NCI-H187 treated with DMSO at 0.1 percent for 48 hours (cell line): ENCODE measurements at regions not wholly inside any gene's neighbourhood (a gene's known extent, or its start where the extent isn't known, plus 50 kb on each side); places are given as distances from the start of the nearest gene placed in this dataset.
"Not testable (repeated sequence)": the region's sequence is repeated elsewhere in the genome, so short reads cannot be mapped to it uniquely, and the experiment has no call there.

Experiments
- DNase-seq: peaks from one replicate; lab custom pipeline; 2025; lab: John Stamatoyannopoulos, UW

DNA sequence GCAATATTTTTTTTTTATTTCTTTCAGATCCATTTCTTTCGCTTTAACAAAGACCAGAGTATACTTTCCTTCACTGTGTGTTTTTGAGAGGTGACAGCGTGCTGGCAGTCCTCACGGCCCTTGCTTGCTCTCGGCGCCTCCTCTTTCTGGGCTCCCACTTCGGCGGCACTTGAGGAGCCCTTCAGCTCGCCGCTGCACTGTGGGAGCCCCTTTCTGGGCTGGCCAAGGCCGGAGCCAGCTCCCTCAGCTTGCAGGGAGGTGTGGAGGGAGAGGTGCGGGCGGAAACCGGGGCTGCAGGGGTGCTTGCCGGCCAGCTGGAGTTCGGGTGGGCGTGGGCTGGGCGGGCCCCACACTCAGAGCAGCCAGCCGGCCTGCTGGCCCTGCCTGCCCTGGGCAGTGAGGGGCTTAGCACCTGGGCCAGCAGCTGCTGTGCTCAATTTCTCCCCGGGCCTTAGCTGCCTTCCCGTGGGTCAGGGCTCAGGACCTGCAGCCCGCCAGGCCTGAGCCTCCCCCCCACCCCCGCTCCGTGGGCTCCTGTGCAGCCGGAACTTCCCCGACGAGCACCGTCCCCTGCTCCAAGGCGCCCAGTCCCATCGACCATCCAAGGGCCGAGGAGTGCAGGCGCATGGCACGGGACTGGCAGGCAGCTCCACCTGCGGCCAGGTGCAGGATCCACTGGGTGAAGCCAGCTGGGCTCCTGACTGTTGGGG is 1490.6 kb downstream of the OTOL1 start:
- DNase-seq: not testable (repeated sequence)

DNA sequence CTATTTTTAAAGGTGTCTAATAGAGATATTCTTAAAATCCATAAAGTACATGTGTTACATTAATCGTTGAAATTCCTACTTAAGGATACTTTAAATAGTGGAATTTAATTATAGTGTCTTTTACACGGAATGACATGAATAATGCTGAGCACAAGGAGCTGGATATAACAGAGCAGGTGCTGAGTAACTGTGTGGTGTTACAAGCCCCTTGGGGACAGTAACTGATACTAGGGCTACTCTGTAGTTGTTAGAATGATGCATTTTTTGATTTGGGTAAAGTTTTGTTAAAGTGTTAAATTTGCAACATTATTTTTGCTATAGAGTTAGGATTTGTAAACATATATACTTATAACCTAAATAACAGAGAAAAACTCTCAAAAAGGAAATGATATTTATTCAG is 1496.1 kb downstream of the OTOL1 start:
- no peak for DNase-seq

DNA sequence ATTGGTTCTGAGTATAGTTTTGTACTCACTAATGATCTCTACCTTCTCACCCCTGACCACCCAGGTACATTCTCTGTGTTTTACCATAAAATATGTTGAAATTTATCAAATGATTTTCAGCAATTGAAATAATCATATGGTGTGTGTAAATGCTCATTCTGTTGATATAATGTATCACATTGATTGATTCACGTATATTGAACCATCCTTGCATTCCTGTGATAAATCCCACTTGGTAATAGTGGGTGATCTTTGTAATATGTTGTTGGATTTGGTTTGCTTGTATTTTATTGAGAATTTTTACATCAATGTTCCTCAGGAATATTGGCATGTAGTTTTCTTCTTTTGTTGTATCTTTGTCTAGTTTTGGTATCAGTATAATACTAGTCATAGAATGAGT is 1497.6 kb downstream of the OTOL1 start:
- DNase-seq: no peak

DNA sequence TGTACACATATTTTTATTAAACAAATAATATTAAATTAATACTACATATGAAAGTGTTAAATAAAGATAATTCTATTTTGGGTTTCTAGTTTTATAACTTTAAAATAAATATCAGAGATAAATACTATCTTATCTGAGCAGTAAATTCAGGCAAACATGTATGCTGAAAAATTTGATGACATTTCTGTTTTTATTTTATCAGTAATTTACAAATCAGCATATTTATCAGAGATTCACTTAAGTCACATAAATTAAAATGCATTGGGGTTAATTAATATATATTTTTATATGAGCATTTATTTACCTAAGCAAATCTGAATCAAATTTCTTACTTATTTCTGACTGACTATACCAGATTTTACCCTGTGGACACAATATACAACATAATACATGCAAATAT is 1499.8 kb downstream of the OTOL1 start:
- DNase-seq: no peak

DNA sequence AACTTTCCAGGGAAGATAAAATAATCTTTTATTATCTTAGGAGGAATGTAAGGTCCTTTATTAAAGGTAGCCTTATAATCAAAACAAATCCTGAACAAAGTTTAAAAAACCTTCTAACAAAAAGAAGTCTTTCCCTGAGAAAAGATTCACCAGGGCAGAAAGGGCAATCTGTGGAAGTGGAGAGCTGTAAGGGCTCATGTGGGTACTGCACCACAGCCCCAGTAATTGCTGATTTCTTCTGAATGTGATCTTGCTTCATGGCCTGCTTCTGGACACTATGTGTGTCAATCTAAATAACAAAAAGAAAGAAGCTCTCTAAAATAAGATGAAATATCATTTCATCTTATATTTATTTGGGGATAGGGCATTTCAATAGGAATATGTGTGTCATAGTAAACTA is 1501.6 kb downstream of the OTOL1 start:
- no peak for DNase-seq

DNA sequence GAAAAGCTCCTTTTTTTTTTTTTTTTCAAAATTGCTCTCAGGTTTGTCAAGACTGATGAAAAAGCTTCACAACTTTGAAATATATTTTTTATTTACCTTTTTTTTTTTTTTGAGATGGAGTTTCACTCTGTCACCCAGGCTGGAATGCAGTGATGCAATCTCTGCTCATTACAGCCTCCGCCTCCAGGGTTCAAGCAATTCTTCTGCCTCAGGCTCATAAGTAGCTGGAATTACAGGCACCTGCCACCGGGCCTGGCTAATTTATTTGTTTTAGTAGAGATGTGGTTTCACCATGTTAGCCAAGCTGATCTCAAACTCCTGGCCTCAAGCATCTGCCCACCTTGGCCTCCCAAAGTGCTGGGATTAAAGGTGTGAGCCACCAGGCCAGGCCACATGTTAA is 1515.0 kb downstream of the OTOL1 start:
- no peak for DNase-seq

DNA sequence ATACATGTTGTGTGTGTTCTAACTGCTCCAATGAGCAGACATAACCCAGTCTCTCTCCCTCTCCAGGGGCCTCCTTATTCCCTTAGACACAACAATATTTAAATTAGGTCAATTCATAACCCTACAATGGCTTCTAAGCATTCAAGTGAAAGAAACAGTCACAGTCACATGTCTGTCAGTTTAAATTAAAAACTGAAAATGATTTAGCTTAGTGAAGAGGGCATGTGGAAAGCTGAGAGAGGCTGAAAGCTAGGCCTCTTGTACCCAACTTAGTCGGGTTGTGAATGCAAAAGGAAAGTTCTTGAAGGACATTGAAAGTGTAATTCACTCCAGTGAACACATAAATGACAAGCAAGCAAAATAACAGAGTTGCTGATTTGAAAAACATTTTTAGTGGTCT is 1519.6 kb downstream of the OTOL1 start:
- no peak for DNase-seq

DNA sequence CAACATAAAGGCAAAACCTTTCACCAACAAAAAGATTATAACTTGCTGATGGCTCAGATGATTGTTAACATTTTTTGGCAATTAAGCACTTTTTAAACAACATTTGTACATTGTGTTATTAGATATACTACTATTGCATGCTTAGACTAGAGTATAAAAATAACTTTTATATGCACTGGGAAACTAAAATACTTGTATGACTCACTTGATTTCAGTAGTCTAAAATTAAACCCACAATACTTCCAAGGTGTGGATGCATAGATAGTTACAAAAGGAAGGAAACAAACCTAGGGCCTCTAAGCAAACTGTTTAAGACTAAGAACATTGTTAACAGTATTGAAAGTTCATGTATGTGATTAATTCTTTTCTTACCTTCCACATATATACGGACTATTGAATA is 1521.5 kb downstream of the OTOL1 start:
- no peak for DNase-seq

DNA sequence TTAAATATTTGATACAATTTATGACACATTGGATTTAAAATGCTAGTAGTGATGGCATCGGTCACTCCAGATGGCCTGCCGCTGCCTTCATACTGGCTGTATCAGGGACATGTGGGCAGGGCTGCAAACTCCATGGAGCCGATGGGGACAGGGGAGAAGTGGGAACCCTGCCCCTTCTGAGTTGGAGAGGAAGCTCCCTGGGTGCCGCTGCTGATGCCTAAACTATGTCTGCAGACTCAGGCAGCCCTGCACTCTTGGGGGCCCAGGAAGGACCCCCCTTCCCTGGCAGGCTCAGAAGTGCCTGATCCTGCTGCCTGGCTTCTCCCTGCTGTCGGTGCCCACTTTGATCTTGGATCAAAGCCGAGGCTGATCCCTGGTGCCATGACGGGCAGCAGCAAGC is 1522.1 kb downstream of the OTOL1 start:
- DNase-seq: no peak

DNA sequence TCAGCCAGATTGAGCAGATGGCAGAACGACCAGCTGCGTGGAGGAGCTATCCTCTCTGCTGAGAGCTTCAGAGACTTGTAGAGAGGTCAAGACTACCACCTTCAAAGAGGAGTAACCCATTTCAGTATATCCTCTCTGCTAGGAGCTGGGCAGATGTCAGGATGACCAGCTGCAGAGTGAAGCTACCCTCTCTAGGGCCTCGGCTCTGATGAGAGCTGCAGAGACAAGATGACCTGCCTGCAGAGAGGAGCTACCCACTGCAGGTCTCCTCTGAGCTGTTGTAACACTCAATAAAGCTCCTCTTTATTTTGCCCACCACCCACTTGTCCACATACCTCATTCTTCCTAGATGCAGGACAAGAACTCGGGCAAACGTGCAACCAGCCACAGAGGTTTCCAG is 1522.7 kb downstream of the OTOL1 start:
- DNase-seq: no peak

DNA sequence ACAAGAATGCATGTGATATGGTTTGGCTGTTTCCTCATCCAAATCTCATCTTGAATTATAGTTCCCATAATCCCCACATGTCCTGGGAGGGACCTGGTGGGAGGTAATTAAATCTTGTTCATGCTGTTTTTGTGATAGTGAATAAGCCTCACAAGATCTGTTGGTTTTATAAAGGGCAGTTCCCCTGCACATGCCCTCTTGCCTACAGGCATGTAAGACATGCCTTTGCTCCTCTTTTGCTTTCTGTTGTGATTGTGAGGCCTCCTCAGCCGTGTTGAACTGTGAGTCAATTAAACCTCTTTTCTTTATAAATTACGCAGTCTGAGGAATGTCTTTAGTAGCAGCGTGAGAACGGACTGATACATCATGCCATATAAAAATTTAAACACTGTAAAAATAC is 1537.0 kb downstream of the OTOL1 start:
- no peak for DNase-seq

DNA sequence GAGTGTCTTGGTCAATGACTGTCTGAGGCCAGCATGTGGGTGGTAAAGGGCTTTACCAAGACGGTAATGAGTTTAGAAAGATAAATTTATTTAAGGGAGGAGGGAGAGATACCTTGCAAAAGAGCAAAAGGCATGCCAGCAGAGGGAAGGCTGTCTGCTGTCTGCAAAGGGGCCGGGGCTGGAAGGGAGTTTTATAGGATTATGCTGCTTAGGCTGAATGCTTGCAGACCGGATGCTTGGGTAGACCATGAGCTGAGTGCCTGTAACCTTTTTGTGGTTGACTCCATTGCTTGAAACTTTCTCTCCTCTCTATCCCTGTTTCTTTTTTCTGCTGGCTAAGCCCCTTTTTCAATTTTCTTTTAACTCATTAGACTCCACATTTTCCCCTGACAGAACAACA is 1543.0 kb downstream of the OTOL1 start:
- DNase-seq: no peak

DNA sequence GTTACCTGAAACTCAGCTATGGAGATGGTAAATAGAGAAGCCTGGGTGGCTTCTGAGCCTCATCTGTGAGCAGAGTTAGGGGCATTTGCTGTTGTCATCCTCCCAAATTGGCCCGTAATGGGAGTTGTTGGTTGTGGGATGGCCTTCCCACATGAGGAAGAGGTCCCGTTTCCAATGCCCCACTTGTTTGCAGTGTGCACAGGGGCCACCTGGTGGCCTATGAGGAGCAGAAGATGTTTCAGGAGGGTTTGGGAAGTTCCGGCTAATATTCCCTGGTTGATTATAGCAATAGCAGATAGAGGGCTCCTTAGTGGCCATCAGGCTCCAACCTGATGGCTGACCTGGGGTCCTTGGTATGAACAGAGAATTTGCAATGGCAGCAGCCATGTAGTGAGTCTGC is 1546.5 kb downstream of the OTOL1 start:
- DNase-seq: no peak

DNA sequence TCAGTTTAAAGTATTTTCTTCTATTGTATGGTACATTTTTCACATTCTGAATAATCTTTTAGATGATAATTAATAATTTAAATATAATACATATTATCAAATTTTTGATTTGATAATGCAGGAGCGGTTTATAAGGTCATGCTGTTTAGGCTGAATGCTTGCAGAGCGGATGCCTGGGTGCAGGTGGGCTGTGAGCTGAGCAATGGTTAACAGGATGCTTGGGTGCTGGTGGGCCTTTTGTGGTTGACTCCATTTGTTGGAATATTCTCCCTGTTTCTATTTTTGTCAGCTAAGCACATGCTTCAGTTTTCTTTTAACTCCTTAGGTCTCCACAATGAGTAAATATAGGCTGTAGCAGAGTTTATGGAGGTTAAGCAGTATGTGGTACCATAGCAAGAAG is 1549.3 kb downstream of the OTOL1 start:
- DNase-seq: no peak

DNA sequence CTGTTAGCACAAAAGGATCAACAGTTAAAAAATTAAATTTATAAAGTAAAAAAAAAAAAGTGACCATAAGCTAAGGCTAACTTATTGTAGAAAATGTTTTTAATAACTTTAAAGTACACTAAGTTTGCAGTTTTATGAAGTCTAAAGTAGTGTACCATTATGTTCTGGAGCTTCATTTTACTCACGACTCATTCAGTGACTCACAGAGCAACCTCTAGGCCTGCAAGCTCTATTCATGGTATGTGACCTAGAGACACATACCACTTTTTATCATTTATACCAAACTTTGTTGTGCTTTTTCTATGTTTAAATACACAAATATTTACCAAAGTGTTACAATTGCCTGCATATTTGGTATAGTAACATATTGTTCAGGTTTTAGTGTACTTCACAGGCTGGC is 1552.3 kb downstream of the OTOL1 start:
- DNase-seq: no peak

DNA sequence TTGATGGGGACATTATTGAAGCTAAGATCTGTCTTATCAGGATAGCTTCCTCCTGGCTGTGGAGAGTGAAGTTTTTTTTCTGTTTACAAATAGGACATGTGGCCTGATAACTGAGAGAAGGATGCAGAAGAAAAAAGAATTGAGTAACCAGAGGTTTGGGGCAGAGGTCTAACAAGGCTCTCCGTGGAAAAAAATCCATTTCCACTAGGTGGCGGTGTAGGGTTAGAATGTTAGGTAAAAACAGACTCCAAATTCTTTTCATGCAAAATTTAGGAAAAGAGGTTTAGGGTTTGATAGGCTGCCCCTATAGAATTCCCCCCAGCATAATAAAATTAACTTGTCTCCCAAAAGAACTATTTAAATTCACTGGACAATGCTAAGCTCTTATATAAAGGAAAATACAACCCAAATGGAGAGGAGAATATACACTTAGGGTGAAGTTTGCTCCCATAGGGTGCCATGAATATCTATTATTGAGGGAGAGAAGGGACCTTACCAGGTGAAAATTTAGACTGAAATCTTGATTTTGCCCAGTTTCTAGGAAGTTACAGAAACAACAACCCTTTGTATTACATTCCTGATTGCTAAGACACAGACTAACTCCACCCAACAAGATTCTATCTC is 1560.4 kb downstream of the OTOL1 start:
- DNase-seq: no peak

DNA sequence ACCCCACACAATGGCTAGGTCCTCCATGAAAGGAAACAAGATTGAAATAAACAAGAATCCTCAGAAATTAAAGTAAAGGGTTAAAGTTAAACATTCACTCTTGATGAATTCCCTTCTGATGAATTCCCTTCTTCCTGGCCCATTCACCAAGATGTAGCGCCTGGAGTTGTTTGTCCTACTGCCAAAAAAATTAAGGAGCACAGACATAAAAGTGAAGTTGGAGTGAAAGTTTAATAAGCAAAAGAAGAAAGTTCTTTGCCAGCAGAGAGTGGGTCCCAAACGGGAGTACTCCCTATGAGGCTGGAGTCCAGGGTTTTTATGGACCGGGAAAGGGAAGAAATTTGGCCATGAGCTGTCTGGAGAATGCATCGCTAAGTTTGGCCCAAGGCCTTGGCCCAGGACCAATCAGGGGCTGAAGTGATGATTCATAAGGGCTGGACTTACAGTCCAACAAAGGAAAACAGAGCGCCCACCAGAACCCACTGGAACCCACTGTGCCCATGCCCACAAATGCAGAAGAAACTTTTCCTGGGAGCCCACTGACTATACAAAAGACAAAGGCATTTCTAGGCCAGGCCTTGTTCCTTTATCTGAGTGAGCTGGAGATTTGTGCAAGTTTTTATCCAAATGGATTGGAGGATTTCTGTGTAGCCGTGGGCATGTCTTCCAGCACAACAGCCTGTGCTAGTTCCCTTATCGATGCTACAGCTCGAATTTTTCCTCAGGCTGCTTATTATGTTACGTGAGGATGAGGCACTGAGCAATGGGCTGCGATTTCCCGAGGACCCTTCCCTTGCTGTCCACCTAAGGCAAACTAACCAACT is 1561.6 kb downstream of the OTOL1 start:
- DNase-seq: no peak

DNA sequence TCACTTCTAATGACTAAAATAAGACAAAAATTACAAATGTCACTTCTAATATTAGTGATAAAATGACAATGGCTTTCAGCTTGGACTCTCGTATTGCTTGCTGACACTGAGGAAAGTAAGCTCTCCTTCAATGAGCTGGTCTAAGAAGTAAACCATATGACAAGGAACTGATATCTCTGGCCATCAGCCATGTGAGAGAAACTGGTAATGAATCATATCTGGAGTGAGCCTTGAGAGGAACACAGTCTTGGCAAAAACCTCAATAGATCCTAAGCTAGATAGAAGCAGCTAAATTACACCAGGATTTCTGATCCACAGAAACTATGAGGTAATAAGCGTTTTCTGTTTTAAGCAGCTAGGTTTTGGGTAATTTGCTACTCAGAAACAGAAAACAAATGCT is 1575.1 kb downstream of the OTOL1 start:
- no peak for DNase-seq
